Suprapubic skin (tissue), 4 donors: ENCODE measurements at regions not wholly inside any gene's neighbourhood (a gene's known extent, or its start where the extent isn't known, plus 50 kb on each side); places are given as distances from the start of the nearest gene placed in this dataset.

Experiments used
- DNase-seq, 2 donors: peaks; one replicate each; pipeline ENCODE4 v3.0.0-alpha.2; 2019; ENCODE audit warnings: low spot score in 2 of 2
- H3K27ac ChIP-seq: fragments of 200-600 bp; sonication (generic); one replicate; pipeline ENCODE4 v1.5.1; 2019
- H3K27me3 ChIP-seq: fragments of 200-600 bp; sonication (generic); one replicate; pipeline ENCODE4 v1.5.1; 2019
- H3K36me3 ChIP-seq: fragments of 200-600 bp; sonication (generic); one replicate; pipeline ENCODE4 v1.5.1; 2019
- H3K4me1 ChIP-seq: fragments of 200-600 bp; sonication (generic); one replicate; pipeline ENCODE4 v1.5.1; 2019
- H3K4me3 ChIP-seq: fragments of 200-600 bp; sonication (generic); one replicate; pipeline ENCODE4 v1.5.1; 2019; ENCODE audit warnings: mild to moderate bottlenecking
- H3K9me3 ChIP-seq: fragments of 200-600 bp; sonication (generic); one replicate; pipeline ENCODE4 v1.5.1; 2019
- CTCF ChIP-seq, 2 donors: fragments of 200-600 bp in 1 of 2; fragments of 450-650 bp in 1 of 2; sonication (generic) in 1 of 2; IDR thresholded peaks; one replicate each; pipeline ENCODE4 v1.5.1; 2016 to 2019; ENCODE audit warnings: antibody characterized with exemption in 2 of 2, mild to moderate bottlenecking in 1 of 2, moderate library complexity in 1 of 2
- EP300 ChIP-seq: sonication (generic); formaldehyde crosslinking; IDR thresholded peaks from one replicate; pipeline ENCODE4 v1.6.1; 2017; ENCODE audit warnings: antibody characterized with exemption
- POLR2A ChIP-seq, 2 donors: fragments of 450-650 bp; IDR thresholded peaks; one replicate each; pipeline ENCODE4 v1.6.1; 2017; ENCODE audit warnings: antibody characterized with exemption in 2 of 2, mild to moderate bottlenecking in 2 of 2, moderate library complexity in 2 of 2
- POLR2AphosphoS5 ChIP-seq, 3 donors: sonication (generic); formaldehyde crosslinking; IDR thresholded peaks; one replicate each; pipeline ENCODE4 v1.6.1; 2017; ENCODE audit warnings: antibody characterized with exemption in 3 of 3
- WGBS: methylation state at CpG from one replicate; pipeline ENCODE4 v1.1.5; 2018; 5-methylcytosine and 5-hydroxymethylcytosine counted together

GRCh38 chr3:103056542-103056941, 621.7 kb downstream of the ZPLD1 start:
- no peaks in the 10 kb centered on the region for H3K9me3 ChIP-seq
- no peak overlapping the region for H3K27ac ChIP-seq
- 56% methylated on average over 3 of the region's 3 CpGs for WGBS
- TF ChIP-seq CTCF (IDR thresholded peaks at IDR 0.05) (no peak), EP300 (no peak), POLR2A (IDR thresholded peaks at IDR 0.05) (no peak), POLR2AphosphoS5 (IDR thresholded peaks at IDR 0.05) (no peak)
- H3K27me3 ChIP-seq = no peaks in the 10 kb centered on the region
- H3K36me3 ChIP-seq = no peaks in the 10 kb centered on the region
- H3K4me1 ChIP-seq = no peaks in the 10 kb centered on the region
- H3K4me3 ChIP-seq = no peak overlapping the region
- no peak for DNase-seq

GRCh38 chr3:103057003-103057402, 622.2 kb downstream of the ZPLD1 start:
- WGBS = 61% methylated on average over 6 of the region's 6 CpGs
- Histone ChIP-seq H3K36me3 (no peaks in the 10 kb centered on the region), H3K9me3 (no peaks in the 10 kb centered on the region), H3K4me1 (no peaks in the 10 kb centered on the region), H3K27me3 (no peaks in the 10 kb centered on the region), H3K4me3 (no peak overlapping the region), H3K27ac (no peak overlapping the region)
- TF ChIP-seq POLR2A (IDR thresholded peaks at IDR 0.05) (no peak), POLR2AphosphoS5 (IDR thresholded peaks at IDR 0.05) (no peak), EP300 (no peak), CTCF (IDR thresholded peaks at IDR 0.05) (no peak)
- DNase-seq = no peak

- Histone ChIP-seq H3K36me3 (no peaks in the 10 kb centered on the region), H3K4me1 (no peaks in the 10 kb centered on the region), H3K4me3 (no peak overlapping the region), H3K27ac (no peak overlapping the region), H3K9me3 (no peaks in the 10 kb centered on the region), H3K27me3 (no peaks in the 10 kb centered on the region)
- DNase-seq = no peak
- no peak for TF ChIP-seq POLR2AphosphoS5 (IDR thresholded peaks at IDR 0.05)
- TF ChIP-seq EP300 = no peak
- TF ChIP-seq POLR2A (IDR thresholded peaks at IDR 0.05) = no peak
- TF ChIP-seq CTCF (IDR thresholded peaks at IDR 0.05) = no peak
These were observed 622.7 kb downstream of the ZPLD1 start for GRCh38 chr3:103057487-103057886.

- Histone ChIP-seq H3K4me1 (no peaks in the 10 kb centered on the region), H3K36me3 (no peaks in the 10 kb centered on the region), H3K27me3 (no peaks in the 10 kb centered on the region), H3K27ac (no peak overlapping the region), H3K9me3 (no peaks in the 10 kb centered on the region), H3K4me3 (no peak overlapping the region)
- no peak for TF ChIP-seq POLR2A (IDR thresholded peaks at IDR 0.05)
- no peak for TF ChIP-seq CTCF (IDR thresholded peaks at IDR 0.05)
- no peak for TF ChIP-seq POLR2AphosphoS5 (IDR thresholded peaks at IDR 0.05)
- no peak for TF ChIP-seq EP300
- 81% methylated on average over 2 of the region's 2 CpGs for WGBS
- DNase-seq = no peak
These were observed 624.6 kb downstream of the ZPLD1 start for GRCh38 chr3:103059432-103059831.

- TF ChIP-seq POLR2A (IDR thresholded peaks at IDR 0.05) (no peak), EP300 (no peak), POLR2AphosphoS5 (IDR thresholded peaks at IDR 0.05) (no peak), CTCF (IDR thresholded peaks at IDR 0.05) (no peak)
- no peaks in the 10 kb centered on the region for H3K27me3 ChIP-seq
- no peaks in the 10 kb centered on the region for H3K4me1 ChIP-seq
- no peak overlapping the region for H3K27ac ChIP-seq
- H3K9me3 ChIP-seq = no peaks in the 10 kb centered on the region
- no peak overlapping the region for H3K4me3 ChIP-seq
- H3K36me3 ChIP-seq = no peaks in the 10 kb centered on the region
- 86% methylated on average over 3 of the region's 3 CpGs for WGBS
- DNase-seq = no peak
These were observed 625.4 kb downstream of the ZPLD1 start for GRCh38 chr3:103060242-103060641.
